Hepatocyte (in vitro differentiated cells): ENCODE measurements at regions not wholly inside any gene's neighbourhood (a gene's known extent, or its start where the extent isn't known, plus 50 kb on each side); places are given as distances from the start of the nearest gene placed in this dataset.

Experiments
- EZH2 ChIP-seq: fragments of 200-600 bp; sonication (generic); IDR thresholded peaks from 2 replicates; pipeline ENCODE4 v1.6.1; 2016; ENCODE audit warnings: antibody characterized with exemption, mild to moderate bottlenecking, borderline replicate concordance
- EZH2phosphoT487 ChIP-seq: fragments of 200-600 bp; sonication (generic); IDR thresholded peaks from one replicate; pipeline ENCODE4 v1.6.1; 2018; ENCODE audit warnings: antibody characterized with exemption, mild to moderate bottlenecking, low read depth, moderate library complexity; ENCODE audit not compliant: unreplicated experiment, severe bottlenecking
- TF ChIP-seq, protein P1 (sequence below): fragments of 200-600 bp; sonication (generic); IDR thresholded peaks from 2 replicates; pipeline ENCODE4 v1.5.1; 2016; ENCODE audit warnings: antibody characterized with exemption, mild to moderate bottlenecking; ENCODE audit not compliant: poor library complexity

DNA sequence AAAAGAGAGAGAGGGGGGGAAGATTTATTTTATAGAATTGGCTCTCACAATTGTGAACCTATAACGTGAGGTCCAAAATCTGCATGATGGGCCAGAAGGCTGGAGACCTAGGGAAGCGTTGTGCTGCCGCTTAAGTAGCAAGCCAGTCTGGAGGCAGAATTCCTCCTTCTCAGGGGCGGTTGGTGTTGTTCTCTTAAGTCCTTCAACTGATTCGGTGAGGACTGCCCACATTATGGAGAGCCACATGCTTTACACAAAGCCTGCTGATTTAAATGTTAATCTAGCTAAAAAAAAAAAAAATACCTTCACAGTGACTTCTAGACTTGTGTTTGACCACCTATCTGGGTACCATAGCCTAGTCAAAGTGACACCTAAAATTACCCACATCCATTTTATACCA, 64.2 kb upstream of the CKS2 start:
- TF ChIP-seq, protein P1, sequence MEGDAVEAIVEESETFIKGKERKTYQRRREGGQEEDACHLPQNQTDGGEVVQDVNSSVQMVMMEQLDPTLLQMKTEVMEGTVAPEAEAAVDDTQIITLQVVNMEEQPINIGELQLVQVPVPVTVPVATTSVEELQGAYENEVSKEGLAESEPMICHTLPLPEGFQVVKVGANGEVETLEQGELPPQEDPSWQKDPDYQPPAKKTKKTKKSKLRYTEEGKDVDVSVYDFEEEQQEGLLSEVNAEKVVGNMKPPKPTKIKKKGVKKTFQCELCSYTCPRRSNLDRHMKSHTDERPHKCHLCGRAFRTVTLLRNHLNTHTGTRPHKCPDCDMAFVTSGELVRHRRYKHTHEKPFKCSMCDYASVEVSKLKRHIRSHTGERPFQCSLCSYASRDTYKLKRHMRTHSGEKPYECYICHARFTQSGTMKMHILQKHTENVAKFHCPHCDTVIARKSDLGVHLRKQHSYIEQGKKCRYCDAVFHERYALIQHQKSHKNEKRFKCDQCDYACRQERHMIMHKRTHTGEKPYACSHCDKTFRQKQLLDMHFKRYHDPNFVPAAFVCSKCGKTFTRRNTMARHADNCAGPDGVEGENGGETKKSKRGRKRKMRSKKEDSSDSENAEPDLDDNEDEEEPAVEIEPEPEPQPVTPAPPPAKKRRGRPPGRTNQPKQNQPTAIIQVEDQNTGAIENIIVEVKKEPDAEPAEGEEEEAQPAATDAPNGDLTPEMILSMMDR = no peak
- TF ChIP-seq EZH2phosphoT487 (no peak), EZH2 (no peak)
